Fibroblast of villous mesenchyme (primary cell): ENCODE measurements at regions not wholly inside any gene's neighbourhood (a gene's known extent, or its start where the extent isn't known, plus 50 kb on each side); places are given as distances from the start of the nearest gene placed in this dataset.

ENCODE experiments used
- DNase-seq: peaks from one replicate; pipeline ENCODE4 v3.0.0-alpha.2; 2010; ENCODE audit warnings: low read depth
- H3K4me3 ChIP-seq: 2 replicates; pipeline ENCODE4 v1.5.1; 2011; ENCODE audit warnings: low read depth, mild to moderate bottlenecking, low read length
- CTCF ChIP-seq: IDR thresholded peaks from 2 replicates; pipeline ENCODE4 v1.5.1; 2012; ENCODE audit warnings: low read depth, mild to moderate bottlenecking, low read length; ENCODE audit not compliant: insufficient read depth

DNA sequence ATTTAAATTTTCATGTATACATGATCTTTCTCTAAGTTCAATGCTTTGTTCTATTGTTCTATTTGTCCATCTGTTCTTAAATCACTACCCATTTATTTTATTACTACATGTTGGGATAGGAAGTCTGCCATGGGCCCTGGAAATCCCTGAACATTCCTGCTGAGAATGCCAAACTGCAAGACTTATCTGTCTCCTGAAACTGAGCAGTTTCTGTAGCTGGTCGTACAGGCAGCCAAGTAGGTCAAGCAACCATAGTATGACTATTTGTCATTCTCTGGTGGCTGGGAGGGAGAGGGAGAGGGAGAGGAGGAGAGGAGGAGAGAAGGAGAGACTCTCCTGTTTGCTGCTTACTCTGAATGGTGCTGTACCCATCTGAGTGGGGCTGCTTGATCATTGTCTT lies 82.8 kb upstream of the SNX19 start:
- no peak for TF ChIP-seq CTCF
- DNase-seq: peak; percentile 18
- no peak overlapping the region for H3K4me3 ChIP-seq

GRCh38 chr11:130999992-131000770 lies 83.9 kb upstream of the SNX19 start:
- H3K4me3 ChIP-seq: peak overlapping the region; percentile 4
- no peak for TF ChIP-seq CTCF
- DNase-seq: peak; percentile 82

GRCh38 chr11:131002145-131002544 lies 85.9 kb upstream of the SNX19 start:
- TF ChIP-seq CTCF: no peak
- H3K4me3 ChIP-seq: no peak overlapping the region
- no peak for DNase-seq

DNA sequence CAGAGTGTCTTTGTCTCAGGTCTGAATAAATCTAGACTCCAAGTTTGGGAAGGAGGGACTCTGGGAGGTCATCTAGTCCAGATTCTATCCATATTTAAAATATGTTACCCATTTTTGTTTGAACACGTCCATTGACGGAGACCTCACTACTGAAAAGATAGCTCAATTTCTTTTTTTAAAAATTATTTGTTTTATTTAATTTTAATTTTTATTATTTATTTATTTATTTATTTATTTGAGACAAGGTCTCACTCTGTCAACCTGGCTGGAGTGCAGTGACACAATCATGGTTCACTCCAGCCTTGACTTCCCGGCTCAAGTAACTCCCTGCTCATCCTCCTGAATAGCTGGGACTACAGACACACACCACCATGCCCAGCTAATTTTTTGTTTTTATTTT lies 89.5 kb upstream of the SNX19 start:
- H3K4me3 ChIP-seq: no peak overlapping the region
- DNase-seq: no peak
- no peak for TF ChIP-seq CTCF

- peak; percentile 81 for TF ChIP-seq CTCF
- H3K4me3 ChIP-seq: no peak overlapping the region
- peak; percentile 61 for DNase-seq
Measured at GRCh38 chr11:131025020-131025419, 108.7 kb upstream of the SNX19 start.

GRCh38 chr11:131025421-131026125 lies 109.3 kb upstream of the SNX19 start:
- H3K4me3 ChIP-seq: no peak overlapping the region
- DNase-seq: no peak
- no peak for TF ChIP-seq CTCF
